PC-9 (cell line): ENCODE measurements at regions not wholly inside any gene's neighbourhood (a gene's known extent, or its start where the extent isn't known, plus 50 kb on each side); places are given as distances from the start of the nearest gene placed in this dataset.

Source experiments
- BruUV-seq: library from RNA; stranded (reverse); fragments of 400-500 nt; replicated peaks from 2 replicates; lab custom pipeline; 2021; lab: Mats Ljungman, UMichigan
- CTCF ChIA-PET: fragments of 300-600 bp; sonication (Branson Sonifier 250); formaldehyde crosslinking; loops from one replicate; lab custom pipeline; 2022; ENCODE audit warnings: antibody characterized with exemption; lab: Charles Lee
- POLR2A ChIA-PET: fragments of 300-600 bp; sonication (Branson Sonifier 250); formaldehyde crosslinking; loops from one replicate; lab custom pipeline; 2022; ENCODE audit warnings: antibody characterized with exemption; ENCODE audit not compliant: unreplicated experiment; lab: Charles Lee
- DNase-seq, 2 experiments: peaks; one replicate each; pipeline versions ENCODE4 v3.0.0 to v3.0.0-alpha.2; 2015 to 2022; ENCODE audit warnings: mixed read lengths in 1 of 2
- H2AFZ ChIP-seq: fragments of 200-600 bp; sonication (generic); 2 replicates; pipeline ENCODE4 v1.8.1; 2017; ENCODE audit warnings: antibody characterized with exemption
- H3F3A ChIP-seq: fragments of 200-600 bp; sonication (generic); 2 replicates; pipeline ENCODE4 v1.8.1; 2017; ENCODE audit warnings: antibody characterized with exemption, mild to moderate bottlenecking, low read depth; ENCODE audit not compliant: insufficient read depth
- H3K27ac ChIP-seq: fragments of 200-600 bp; sonication (generic); 2 replicates; pipeline ENCODE4 v1.6.1; 2016; ENCODE audit warnings: mixed run types
- H3K27me3 ChIP-seq: fragments of 200-600 bp; sonication (generic); 2 replicates; pipeline ENCODE4 v1.6.1; 2016; ENCODE audit warnings: low read depth, mixed run types; ENCODE audit not compliant: insufficient read depth
- H3K36me3 ChIP-seq: fragments of 200-600 bp; sonication (generic); 2 replicates; pipeline ENCODE4 v1.6.1; 2016; ENCODE audit warnings: low read depth, mixed run types
- H3K4me1 ChIP-seq: fragments of 200-600 bp; sonication (generic); replicated peaks from 2 replicates; pipeline ENCODE4 v1.6.1; 2016; ENCODE audit warnings: mixed run types; ENCODE audit not compliant: insufficient read depth
- H3K4me2 ChIP-seq: fragments of 200-600 bp; sonication (generic); 2 replicates; pipeline ENCODE4 v1.6.1; 2017; ENCODE audit warnings: mixed run types
- H3K4me3 ChIP-seq: fragments of 200-600 bp; sonication (generic); 2 replicates; pipeline ENCODE4 v1.6.1; 2016; ENCODE audit warnings: mixed run types
- H3K79me2 ChIP-seq: fragments of 200-600 bp; sonication (generic); 2 replicates; pipeline ENCODE4 v1.6.1; 2017; ENCODE audit warnings: low read depth, mixed run types
- H3K9me2 ChIP-seq: fragments of 200-600 bp; sonication (generic); 2 replicates; pipeline ENCODE4 v1.8.1; 2017; ENCODE audit warnings: mild to moderate bottlenecking; ENCODE audit not compliant: insufficient read depth
- H3K9me3 ChIP-seq: fragments of 200-600 bp; sonication (generic); 2 replicates; pipeline ENCODE4 v1.8.1; 2016; ENCODE audit warnings: low read depth; ENCODE audit not compliant: insufficient read depth
- H4K20me1 ChIP-seq: fragments of 200-600 bp; sonication (generic); 2 replicates; pipeline ENCODE4 v1.8.1; 2017; ENCODE audit not compliant: insufficient read depth
- CTCF ChIP-seq: fragments of 200-600 bp; sonication (generic); conservative IDR thresholded peaks from 2 replicates; pipeline ENCODE4 v1.6.1; 2017; ENCODE audit warnings: mixed run types, antibody characterized with exemption, mild to moderate bottlenecking, moderate library complexity
- EZH2 ChIP-seq: fragments of 200-600 bp; sonication (generic); IDR thresholded peaks from 2 replicates; pipeline ENCODE4 v1.8.0; 2017; ENCODE audit warnings: antibody characterized with exemption, low read depth
- intact Hi-C: fragments of 100-400 bp; cut with micrococcal nuclease; formaldehyde crosslinking; loops from one replicate; pipeline ENCODE4 v1.10.0; 2022; ENCODE audit not compliant: unreplicated experiment

DNA sequence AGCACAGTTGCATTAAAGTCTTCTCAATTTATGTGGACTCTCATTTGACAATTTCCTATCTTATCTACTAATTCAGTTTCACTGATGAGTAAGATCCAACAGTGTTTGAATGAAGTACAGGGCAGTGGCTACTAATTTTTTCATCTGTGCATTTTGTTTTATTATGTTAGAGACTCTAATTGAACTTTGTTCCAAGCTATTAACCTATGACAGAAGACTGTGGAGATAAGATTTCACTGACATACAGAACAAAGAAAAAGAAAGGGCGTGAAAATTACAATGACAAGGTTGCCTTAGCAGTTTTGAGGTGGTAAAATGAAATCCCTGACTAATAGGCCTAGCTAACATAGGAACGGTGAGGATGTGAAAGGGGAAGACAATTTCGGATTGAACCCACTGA, 153.2 kb upstream of the SOX5 start:
- Histone ChIP-seq H3K4me1 (no peaks in the 10 kb centered on the region), H3K4me3 (no peak overlapping the region), H3K9me3 (no peaks in the 10 kb centered on the region), H3K9me2 (no peaks in the 10 kb centered on the region), H3K36me3 (no peaks in the 10 kb centered on the region), H4K20me1 (no peaks in the 10 kb centered on the region), H2AFZ (no peak overlapping the region), H3F3A (no peaks in the 10 kb centered on the region), H3K27me3 (no peaks in the 10 kb centered on the region), H3K79me2 (no peaks in the 10 kb centered on the region), H3K4me2 (no peak overlapping the region), H3K27ac (no peak overlapping the region)
- TF ChIP-seq EZH2 (no peak), CTCF (no peak)
- intact Hi-C loops: no loop called here
- DNase-seq: no peak
- POLR2A ChIA-PET: no interaction called here
- BruUV-seq: no TSS peak
- CTCF ChIA-PET: no interaction called here

- Histone ChIP-seq H3K4me3 (no peak overlapping the region), H3K4me1 (no peaks in the 10 kb centered on the region), H3K4me2 (no peak overlapping the region), H3K79me2 (no peaks in the 10 kb centered on the region), H3K36me3 (no peaks in the 10 kb centered on the region), H2AFZ (no peak overlapping the region), H4K20me1 (no peaks in the 10 kb centered on the region), H3F3A (no peaks in the 10 kb centered on the region), H3K27ac (no peak overlapping the region), H3K27me3 (no peaks in the 10 kb centered on the region), H3K9me3 (no peaks in the 10 kb centered on the region), H3K9me2 (no peaks in the 10 kb centered on the region)
- DNase-seq: no peak
- BruUV-seq: no TSS peak
- ChIA-PET POLR2A (no interaction called here), CTCF (no interaction called here)
- TF ChIP-seq EZH2: no peak
- intact Hi-C loops: no loop called here
Measured at GRCh38 chr12:24099576-24099975, 150.1 kb upstream of the SOX5 start.

DNA sequence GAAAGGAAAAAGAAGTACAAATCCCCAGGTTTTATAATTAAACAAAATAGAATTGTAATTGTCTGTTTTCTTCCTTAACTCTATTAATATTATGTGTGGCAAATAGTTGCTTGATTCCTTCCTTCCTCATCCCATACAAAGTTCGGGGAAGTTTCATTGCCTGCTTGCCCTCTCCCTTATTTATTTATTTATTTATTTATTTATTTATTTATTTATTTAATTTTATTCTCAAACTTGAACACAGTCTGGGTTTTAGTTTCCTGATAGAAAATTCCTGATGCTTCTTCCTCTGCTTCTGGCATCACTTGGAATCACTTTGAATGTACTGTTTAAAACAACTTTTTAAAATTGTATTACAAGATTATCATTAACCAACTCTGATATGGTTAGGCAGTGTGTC, 145.8 kb upstream of the SOX5 start:
- intact Hi-C loops: no loop called here
- H3K27ac ChIP-seq: no peak overlapping the region
- TF ChIP-seq CTCF (no peak), EZH2 (no peak)

DNA sequence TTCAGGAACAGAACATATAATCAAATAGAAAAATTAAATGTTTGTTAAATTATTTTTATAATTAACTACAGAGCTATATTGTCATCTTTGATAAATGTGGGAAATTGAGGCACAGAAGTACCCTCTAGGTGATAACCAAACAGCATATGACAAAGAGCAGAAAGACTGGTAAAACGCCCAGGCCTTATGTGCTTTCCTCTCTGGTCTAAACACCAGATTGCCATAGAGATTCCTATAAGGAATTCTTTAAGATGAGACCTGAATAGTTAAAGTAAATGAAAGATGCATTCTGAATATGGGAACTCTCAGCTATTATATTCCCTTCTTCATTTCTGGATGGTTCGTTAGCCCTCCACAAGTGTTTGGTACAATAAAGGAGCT, 140.0 kb upstream of the SOX5 start:
- CTCF ChIA-PET: no interaction called here
- H3K4me1 ChIP-seq: no peaks in the 10 kb centered on the region

More for the DNA sequence above, 145.8 kb upstream of the SOX5 start:
- Histone ChIP-seq H3K79me2 (no peaks in the 10 kb centered on the region), H2AFZ (no peak overlapping the region), H4K20me1 (no peaks in the 10 kb centered on the region), H3K9me3 (no peaks in the 10 kb centered on the region), H3K36me3 (no peaks in the 10 kb centered on the region), H3K4me2 (no peak overlapping the region), H3F3A (no peaks in the 10 kb centered on the region), H3K9me2 (no peaks in the 10 kb centered on the region), H3K4me1 (no peaks in the 10 kb centered on the region), H3K4me3 (no peak overlapping the region), H3K27me3 (peaks cover 18% of the 10 kb centered on the region; the same call in 1 of the 2 replicates)
- CTCF ChIA-PET: no interaction called here
- POLR2A ChIA-PET: no interaction called here
- DNase-seq: no peak
- no TSS peak for BruUV-seq

More for the DNA sequence above, 140.0 kb upstream of the SOX5 start:
- Histone ChIP-seq H3K27ac (no peak overlapping the region), H2AFZ (no peak overlapping the region), H3K27me3 (peaks cover 18% of the 10 kb centered on the region; the same call in 1 of the 2 replicates), H3K79me2 (no peaks in the 10 kb centered on the region), H3K4me3 (no peak overlapping the region), H3K9me2 (no peaks in the 10 kb centered on the region), H3K4me2 (no peak overlapping the region), H3K36me3 (no peaks in the 10 kb centered on the region), H4K20me1 (no peaks in the 10 kb centered on the region), H3F3A (no peaks in the 10 kb centered on the region), H3K9me3 (no peaks in the 10 kb centered on the region)
- no peak for DNase-seq
- no TSS peak for BruUV-seq
- intact Hi-C loops: no loop called here
- no peak for TF ChIP-seq CTCF
- no peak for TF ChIP-seq EZH2
- POLR2A ChIA-PET: no interaction called here
